HG02938 (cell line): ENCODE measurements at regions not wholly inside any gene's neighbourhood (a gene's known extent, or its start where the extent isn't known, plus 50 kb on each side); places are given as distances from the start of the nearest gene placed in this dataset.

Experiments used
- ATAC-seq: cut with Tn5 transposase; IDR thresholded peaks from one replicate; pipeline ENCODE4 v1.9.1; 2021; ENCODE audit warnings: mild to moderate bottlenecking, moderate library complexity; ENCODE audit not compliant: unreplicated experiment

GRCh38 chr14:100436745-100437406, 113.7 kb downstream of the SLC25A47 start:
- no peak for ATAC-seq

DNA sequence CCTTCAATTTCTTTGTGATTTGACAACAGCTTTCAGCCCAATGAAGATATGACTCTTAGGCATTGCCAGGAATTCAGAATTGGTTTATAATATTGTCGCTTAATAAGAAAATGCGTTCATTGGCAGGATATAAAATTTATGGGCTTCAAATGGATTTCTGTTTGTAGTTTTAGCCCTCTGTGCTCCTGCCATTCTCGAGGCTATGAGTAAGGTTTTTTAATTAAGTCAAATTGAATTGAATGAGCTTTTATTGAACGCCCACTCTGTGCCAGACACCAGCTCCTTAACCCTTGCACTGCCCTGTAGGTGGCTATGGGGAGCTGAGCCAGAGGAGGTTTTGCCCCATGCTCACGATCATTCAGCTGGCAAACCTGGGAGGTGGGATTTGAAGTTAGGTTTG, 115.1 kb downstream of the SLC25A47 start:
- no peak for ATAC-seq

- ATAC-seq: no peak
These were observed 115.8 kb downstream of the SLC25A47 start for GRCh38 chr14:100438678-100439592.

DNA sequence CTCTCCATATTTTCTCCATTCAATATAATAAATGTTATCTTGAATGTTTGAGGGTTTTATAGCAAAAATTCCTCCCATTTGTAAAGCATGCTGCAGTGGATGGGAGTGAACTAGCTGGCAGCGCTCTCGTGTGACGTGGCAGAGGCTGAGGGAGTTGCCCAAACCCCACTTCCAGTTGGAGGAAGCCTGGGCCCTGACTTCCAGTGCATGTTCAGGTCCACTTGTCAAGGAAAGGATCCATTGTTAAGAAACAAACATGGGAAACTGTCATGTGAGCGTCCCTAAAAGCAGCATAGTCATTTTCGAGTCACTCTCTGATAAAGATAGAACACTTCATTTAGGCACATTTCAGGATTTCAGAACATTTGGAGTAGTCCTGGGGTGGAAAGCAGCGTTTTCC, 116.6 kb downstream of the SLC25A47 start:
- ATAC-seq: no peak

GRCh38 chr14:100440207-100440631, 117.1 kb downstream of the SLC25A47 start:
- no peak for ATAC-seq

DNA sequence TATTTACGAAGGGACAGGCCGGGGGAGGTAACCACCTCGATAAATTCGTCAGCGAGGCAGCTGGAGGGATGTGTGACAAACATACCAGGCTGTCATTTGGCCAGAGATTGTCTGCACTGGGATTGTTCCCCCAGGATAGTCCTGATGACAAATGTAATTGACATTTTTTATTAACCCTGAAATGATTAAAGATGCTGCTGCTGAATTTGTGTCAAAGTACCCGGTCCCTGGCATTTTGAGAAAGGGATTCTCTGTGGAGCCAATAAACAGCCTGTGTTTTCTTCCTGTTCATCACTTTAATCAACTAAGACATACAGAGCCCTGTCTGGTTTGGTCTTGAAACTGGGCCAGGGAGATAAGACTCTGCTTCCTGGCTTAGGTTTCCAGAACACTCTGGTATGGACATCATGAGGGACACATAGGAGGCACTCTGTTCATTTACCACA, 117.6 kb downstream of the SLC25A47 start:
- ATAC-seq: no peak

- ATAC-seq: no peak
These were observed 118.3 kb downstream of the SLC25A47 start for GRCh38 chr14:100441271-100441947.

DNA sequence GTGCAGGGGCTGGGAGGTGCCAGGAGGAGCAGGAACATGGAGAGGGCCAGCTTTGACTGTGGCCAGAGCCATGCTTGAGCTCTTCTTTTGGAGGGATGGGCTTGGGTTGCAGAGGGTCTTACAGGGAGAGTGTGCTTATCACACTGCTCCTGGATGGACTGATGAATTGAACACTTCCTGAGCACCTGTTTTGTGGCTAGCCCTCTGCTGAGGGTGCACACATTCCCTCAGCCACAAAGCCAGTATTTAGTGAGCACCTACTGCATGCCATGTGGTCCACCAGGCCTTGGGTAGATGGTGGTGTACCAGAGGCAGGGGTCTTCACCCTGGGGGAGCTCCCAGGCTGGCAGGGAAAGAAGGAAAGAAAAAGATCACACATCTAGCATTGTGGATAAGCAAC, 118.9 kb downstream of the SLC25A47 start:
- no peak for ATAC-seq

GRCh38 chr14:100442498-100443490, 119.7 kb downstream of the SLC25A47 start:
- no peak for ATAC-seq

DNA sequence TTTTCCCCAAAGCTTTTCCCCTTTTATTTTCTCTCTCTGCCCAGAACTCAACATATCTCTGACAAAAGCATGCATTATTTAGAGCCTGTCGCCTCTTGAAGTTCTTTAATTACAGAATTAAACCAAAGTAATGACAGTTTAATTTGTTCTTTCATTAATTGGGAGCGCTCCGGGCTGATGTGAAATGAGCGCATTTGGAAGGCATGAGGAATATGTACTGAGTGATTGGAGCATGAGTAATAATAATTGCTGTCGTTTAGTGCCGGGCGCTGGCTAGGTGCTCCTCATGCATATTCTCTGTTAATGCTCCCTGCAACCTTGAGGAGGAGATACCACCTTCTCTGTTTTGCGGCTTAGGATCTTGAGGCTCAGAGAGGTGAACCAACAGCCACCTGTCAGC, 120.5 kb downstream of the SLC25A47 start:
- ATAC-seq: no peak

- ATAC-seq: no peak
These were observed 122.4 kb downstream of the SLC25A47 start for GRCh38 chr14:100445436-100446088.

- ATAC-seq: no peak
These were observed 123.4 kb downstream of the SLC25A47 start for GRCh38 chr14:100446572-100446971.

- no peak for ATAC-seq
These were observed 125.2 kb downstream of the SLC25A47 start for GRCh38 chr14:100448376-100448775.

DNA sequence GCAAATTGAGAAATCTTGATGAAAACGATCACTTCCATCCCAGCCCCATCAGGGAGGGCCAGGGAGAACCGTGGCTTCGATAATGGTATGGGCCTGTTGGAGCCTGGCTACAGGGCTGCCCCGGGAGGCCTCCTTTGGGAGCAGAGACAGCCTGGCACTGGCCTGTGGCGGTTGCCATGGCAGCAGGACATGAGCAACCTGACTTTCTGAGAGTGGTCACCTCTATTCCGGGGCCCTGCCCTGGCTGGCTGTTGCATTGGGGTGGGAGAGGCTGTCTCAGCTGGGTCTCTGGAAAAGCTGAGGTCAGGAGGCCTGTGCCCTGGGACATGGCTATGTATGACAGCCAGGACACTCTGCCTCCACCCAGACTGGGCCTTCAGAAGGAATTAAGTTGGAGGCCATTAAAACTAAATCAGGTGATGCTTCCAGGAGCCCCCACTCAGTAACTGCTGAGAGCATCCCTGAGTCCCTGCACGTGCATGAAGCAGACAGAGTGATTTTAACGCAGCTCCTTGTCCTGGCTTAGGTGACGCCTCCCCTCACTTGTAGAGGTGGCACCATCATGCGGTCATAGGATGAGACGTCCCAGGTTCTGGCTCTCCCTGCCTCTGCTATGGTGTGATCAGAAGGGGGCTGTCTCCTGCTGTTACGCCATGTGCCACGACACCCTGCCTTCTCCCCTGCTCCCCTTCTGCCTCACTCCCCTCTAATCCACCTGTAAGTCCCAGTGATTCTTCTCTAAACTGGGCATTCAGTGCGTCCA, 126.3 kb downstream of the SLC25A47 start:
- ATAC-seq: no peak

- ATAC-seq: no peak
These were observed 126.9 kb downstream of the SLC25A47 start for GRCh38 chr14:100450049-100450448.

- no peak for ATAC-seq
These were observed 127.6 kb downstream of the SLC25A47 start for GRCh38 chr14:100450736-100451135.

DNA sequence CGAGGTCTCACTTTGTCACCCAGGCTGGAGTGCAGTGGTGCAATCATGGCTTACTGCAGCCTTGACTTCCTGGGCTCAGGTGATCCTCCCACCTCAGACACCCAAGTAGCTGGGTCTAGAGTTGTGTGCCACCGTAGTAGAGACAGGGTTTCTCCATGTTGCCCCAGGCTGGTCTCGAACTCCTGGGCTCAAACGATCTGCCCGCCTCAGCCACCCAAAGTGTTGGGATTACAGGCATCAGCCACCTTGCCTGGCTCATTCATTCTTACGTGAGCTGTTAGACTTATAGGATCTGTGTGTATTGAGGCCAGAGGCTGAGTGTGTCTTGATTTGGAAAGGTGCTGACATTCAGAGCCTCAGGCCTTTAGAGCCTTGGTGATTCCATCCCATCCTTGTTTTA, 128.1 kb downstream of the SLC25A47 start:
- ATAC-seq: no peak

- no peak for ATAC-seq
These were observed 130.8 kb downstream of the SLC25A47 start for GRCh38 chr14:100453930-100454329.

GRCh38 chr14:100454437-100454836, 131.3 kb downstream of the SLC25A47 start:
- ATAC-seq: no peak
